Fibroblast of lung (primary cell): ENCODE measurements at regions not wholly inside any gene's neighbourhood (a gene's known extent, or its start where the extent isn't known, plus 50 kb on each side); places are given as distances from the start of the nearest gene placed in this dataset.

ENCODE experiments used
- CTCF ChIP-seq, 2 donors: IDR thresholded peaks in 1 of 2; conservative IDR thresholded peaks in 1 of 2; 1 replicate in 1 of 2; 2 replicates in 1 of 2; pipeline ENCODE4 v1.5.1; 2011 to 2012; ENCODE audit warnings: low read length in 2 of 2, control low read depth in 1 of 2, inconsistent platforms in 1 of 2, low read depth in 1 of 2, mild to moderate bottlenecking in 1 of 2
- EZH2 ChIP-seq: IDR thresholded peaks from 2 replicates; pipeline ENCODE4 v1.5.1; 2012; ENCODE audit warnings: low read length, control low read depth, mild to moderate bottlenecking; ENCODE audit errors: missing control alignments

GRCh38 chr5:89069591-89069990 lies 186.6 kb upstream of the MEF2C start:
- no peak for TF ChIP-seq CTCF (conservative IDR thresholded peaks at IDR 0.05 in 1 of 2, IDR thresholded peaks at IDR 0.05 in 1 of 2; ENCODE audit: low read depth in 1 of 2, low read length in 2 of 2)
- TF ChIP-seq EZH2 = no peak
